PC-9 (cell line): ENCODE measurements at regions not wholly inside any gene's neighbourhood (a gene's known extent, or its start where the extent isn't known, plus 50 kb on each side); places are given as distances from the start of the nearest gene placed in this dataset.

Experiments used
- BruUV-seq: library from RNA; stranded (reverse); fragments of 400-500 nt; replicated peaks from 2 replicates; lab custom pipeline; 2021; lab: Mats Ljungman, UMichigan
- CTCF ChIA-PET: fragments of 300-600 bp; sonication (Branson Sonifier 250); formaldehyde crosslinking; loops from one replicate; lab custom pipeline; 2022; ENCODE audit warnings: antibody characterized with exemption; lab: Charles Lee
- POLR2A ChIA-PET: fragments of 300-600 bp; sonication (Branson Sonifier 250); formaldehyde crosslinking; loops from one replicate; lab custom pipeline; 2022; ENCODE audit warnings: antibody characterized with exemption; ENCODE audit not compliant: unreplicated experiment; lab: Charles Lee
- DNase-seq, 2 experiments: peaks; one replicate each; pipeline versions ENCODE4 v3.0.0 to v3.0.0-alpha.2; 2015 to 2022; ENCODE audit warnings: mixed read lengths in 1 of 2
- H2AFZ ChIP-seq: fragments of 200-600 bp; sonication (generic); 2 replicates; pipeline ENCODE4 v1.8.1; 2017; ENCODE audit warnings: antibody characterized with exemption
- H3F3A ChIP-seq: fragments of 200-600 bp; sonication (generic); 2 replicates; pipeline ENCODE4 v1.8.1; 2017; ENCODE audit warnings: antibody characterized with exemption, mild to moderate bottlenecking, low read depth; ENCODE audit not compliant: insufficient read depth
- H3K27ac ChIP-seq: fragments of 200-600 bp; sonication (generic); 2 replicates; pipeline ENCODE4 v1.6.1; 2016; ENCODE audit warnings: mixed run types
- H3K27me3 ChIP-seq: fragments of 200-600 bp; sonication (generic); 2 replicates; pipeline ENCODE4 v1.6.1; 2016; ENCODE audit warnings: low read depth, mixed run types; ENCODE audit not compliant: insufficient read depth
- H3K36me3 ChIP-seq: fragments of 200-600 bp; sonication (generic); 2 replicates; pipeline ENCODE4 v1.6.1; 2016; ENCODE audit warnings: low read depth, mixed run types
- H3K4me1 ChIP-seq: fragments of 200-600 bp; sonication (generic); replicated peaks from 2 replicates; pipeline ENCODE4 v1.6.1; 2016; ENCODE audit warnings: mixed run types; ENCODE audit not compliant: insufficient read depth
- H3K4me2 ChIP-seq: fragments of 200-600 bp; sonication (generic); 2 replicates; pipeline ENCODE4 v1.6.1; 2017; ENCODE audit warnings: mixed run types
- H3K4me3 ChIP-seq: fragments of 200-600 bp; sonication (generic); 2 replicates; pipeline ENCODE4 v1.6.1; 2016; ENCODE audit warnings: mixed run types
- H3K79me2 ChIP-seq: fragments of 200-600 bp; sonication (generic); 2 replicates; pipeline ENCODE4 v1.6.1; 2017; ENCODE audit warnings: low read depth, mixed run types
- H3K9me2 ChIP-seq: fragments of 200-600 bp; sonication (generic); 2 replicates; pipeline ENCODE4 v1.8.1; 2017; ENCODE audit warnings: mild to moderate bottlenecking; ENCODE audit not compliant: insufficient read depth
- H3K9me3 ChIP-seq: fragments of 200-600 bp; sonication (generic); 2 replicates; pipeline ENCODE4 v1.8.1; 2016; ENCODE audit warnings: low read depth; ENCODE audit not compliant: insufficient read depth
- H4K20me1 ChIP-seq: fragments of 200-600 bp; sonication (generic); 2 replicates; pipeline ENCODE4 v1.8.1; 2017; ENCODE audit not compliant: insufficient read depth
- EZH2 ChIP-seq: fragments of 200-600 bp; sonication (generic); IDR thresholded peaks from 2 replicates; pipeline ENCODE4 v1.8.0; 2017; ENCODE audit warnings: antibody characterized with exemption, low read depth
- intact Hi-C: fragments of 100-400 bp; cut with micrococcal nuclease; formaldehyde crosslinking; loops from one replicate; pipeline ENCODE4 v1.10.0; 2022; ENCODE audit not compliant: unreplicated experiment
- TF ChIP-seq, protein P1 (sequence below): fragments of 200-600 bp; sonication (generic); conservative IDR thresholded peaks from 2 replicates; pipeline ENCODE4 v1.6.1; 2017; ENCODE audit warnings: mixed run types, antibody characterized with exemption, mild to moderate bottlenecking, moderate library complexity

DNA sequence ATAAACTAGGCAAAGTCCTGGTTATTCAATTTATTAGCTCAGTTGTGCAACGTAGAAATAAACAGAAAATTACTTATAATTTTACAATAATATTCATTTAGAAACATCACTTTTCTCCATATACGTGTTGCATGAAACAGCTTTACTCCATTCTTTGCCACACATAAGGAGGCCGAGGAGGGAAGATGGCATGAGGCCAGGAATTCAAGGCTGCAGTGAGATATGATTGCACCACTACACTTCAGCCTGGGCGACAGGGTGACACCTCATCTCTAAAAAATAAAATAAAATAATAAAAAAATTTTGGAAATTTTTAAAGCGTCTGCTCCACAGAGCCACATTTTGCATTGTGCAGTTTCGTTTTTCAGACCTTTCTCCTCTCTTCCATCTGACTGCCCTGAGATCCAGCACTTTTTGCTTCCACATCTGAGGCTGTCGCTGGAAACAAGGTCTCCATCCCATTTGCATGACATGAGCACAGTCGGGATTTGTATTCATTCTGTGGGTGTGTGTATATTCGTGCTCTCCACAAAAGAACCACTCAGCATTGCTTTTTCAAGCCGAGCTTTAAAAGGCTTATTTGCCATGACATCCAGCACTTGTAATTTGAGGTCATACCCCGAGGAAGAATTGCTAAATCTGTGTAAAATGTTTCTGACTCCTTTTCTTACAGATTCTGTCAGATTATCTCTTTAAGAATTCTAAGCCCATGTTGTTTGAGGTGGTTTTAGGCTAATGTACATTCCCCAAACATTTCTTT is 98.6 kb upstream of the MSX2 start:
- H3K9me2 ChIP-seq, result no peaks in the 10 kb centered on the region
- H3K36me3 ChIP-seq, result no peaks in the 10 kb centered on the region
- intact Hi-C loops, result no loop called here
- no peak overlapping the region for H3K27ac ChIP-seq
- H3K27me3 ChIP-seq, result peaks cover 86% of the 10 kb centered on the region
- no peak for DNase-seq
- ChIA-PET CTCF (interaction anchor here (0.7 kb wide), 1 partner anchor 114 kb away, joined by 9 read pairs; no protein-coding TSS in a partner anchor), POLR2A (no interaction called here)
- TF ChIP-seq, protein P1, sequence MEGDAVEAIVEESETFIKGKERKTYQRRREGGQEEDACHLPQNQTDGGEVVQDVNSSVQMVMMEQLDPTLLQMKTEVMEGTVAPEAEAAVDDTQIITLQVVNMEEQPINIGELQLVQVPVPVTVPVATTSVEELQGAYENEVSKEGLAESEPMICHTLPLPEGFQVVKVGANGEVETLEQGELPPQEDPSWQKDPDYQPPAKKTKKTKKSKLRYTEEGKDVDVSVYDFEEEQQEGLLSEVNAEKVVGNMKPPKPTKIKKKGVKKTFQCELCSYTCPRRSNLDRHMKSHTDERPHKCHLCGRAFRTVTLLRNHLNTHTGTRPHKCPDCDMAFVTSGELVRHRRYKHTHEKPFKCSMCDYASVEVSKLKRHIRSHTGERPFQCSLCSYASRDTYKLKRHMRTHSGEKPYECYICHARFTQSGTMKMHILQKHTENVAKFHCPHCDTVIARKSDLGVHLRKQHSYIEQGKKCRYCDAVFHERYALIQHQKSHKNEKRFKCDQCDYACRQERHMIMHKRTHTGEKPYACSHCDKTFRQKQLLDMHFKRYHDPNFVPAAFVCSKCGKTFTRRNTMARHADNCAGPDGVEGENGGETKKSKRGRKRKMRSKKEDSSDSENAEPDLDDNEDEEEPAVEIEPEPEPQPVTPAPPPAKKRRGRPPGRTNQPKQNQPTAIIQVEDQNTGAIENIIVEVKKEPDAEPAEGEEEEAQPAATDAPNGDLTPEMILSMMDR, result no peak
- no peak for TF ChIP-seq EZH2
- no peaks in the 10 kb centered on the region for H3K79me2 ChIP-seq
- H3K4me2 ChIP-seq, result no peak overlapping the region
- H3F3A ChIP-seq, result no peaks in the 10 kb centered on the region
- no peak overlapping the region for H2AFZ ChIP-seq
- H3K9me3 ChIP-seq, result no peaks in the 10 kb centered on the region
- no peaks in the 10 kb centered on the region for H3K4me1 ChIP-seq
- no TSS peak for BruUV-seq
- H4K20me1 ChIP-seq, result no peaks in the 10 kb centered on the region
- no peak overlapping the region for H3K4me3 ChIP-seq

DNA sequence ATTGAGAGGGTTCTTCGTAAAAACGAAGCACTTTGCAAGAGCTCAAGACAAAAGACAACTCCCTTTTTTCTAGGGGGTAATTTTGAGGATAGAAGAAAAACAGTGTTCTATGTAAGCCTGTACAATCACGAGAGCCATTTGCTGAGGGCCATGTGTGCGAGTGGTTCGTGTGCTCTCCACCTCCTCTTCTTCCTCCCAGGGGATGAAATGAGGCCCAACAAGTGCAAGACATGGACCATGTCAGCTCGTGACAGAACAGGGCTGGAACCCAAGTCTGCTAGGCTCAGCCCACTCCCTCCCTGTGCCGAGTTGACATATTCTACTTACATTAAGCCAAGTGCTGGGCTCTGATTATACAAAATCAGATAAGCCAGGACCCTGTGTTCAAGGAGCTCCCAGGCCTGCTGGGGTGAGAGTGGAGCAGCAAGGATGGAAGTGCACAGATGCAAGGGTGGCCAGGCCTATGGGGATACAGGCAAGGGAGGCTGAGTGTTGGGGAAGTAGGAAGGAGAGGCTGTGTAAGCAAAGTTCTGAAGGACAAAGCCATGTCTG is 97.9 kb upstream of the MSX2 start:
- H3F3A ChIP-seq, result no peaks in the 10 kb centered on the region
- H3K9me3 ChIP-seq, result no peaks in the 10 kb centered on the region
- H3K36me3 ChIP-seq, result no peaks in the 10 kb centered on the region
- no peak overlapping the region for H2AFZ ChIP-seq
- H3K79me2 ChIP-seq, result no peaks in the 10 kb centered on the region
- H3K27ac ChIP-seq, result no peak overlapping the region
- no peak for TF ChIP-seq EZH2
- TF ChIP-seq, protein P1, result no peak
- H3K27me3 ChIP-seq, result peaks cover 83% of the 10 kb centered on the region
- H3K4me1 ChIP-seq, result no peaks in the 10 kb centered on the region
- BruUV-seq, result no TSS peak
- CTCF ChIA-PET, result no interaction called here
- no peak overlapping the region for H3K4me3 ChIP-seq
- POLR2A ChIA-PET, result no interaction called here
- H4K20me1 ChIP-seq, result no peaks in the 10 kb centered on the region
- no peak for DNase-seq
- H3K9me2 ChIP-seq, result no peaks in the 10 kb centered on the region
- intact Hi-C loops, result no loop called here
- H3K4me2 ChIP-seq, result no peak overlapping the region

DNA sequence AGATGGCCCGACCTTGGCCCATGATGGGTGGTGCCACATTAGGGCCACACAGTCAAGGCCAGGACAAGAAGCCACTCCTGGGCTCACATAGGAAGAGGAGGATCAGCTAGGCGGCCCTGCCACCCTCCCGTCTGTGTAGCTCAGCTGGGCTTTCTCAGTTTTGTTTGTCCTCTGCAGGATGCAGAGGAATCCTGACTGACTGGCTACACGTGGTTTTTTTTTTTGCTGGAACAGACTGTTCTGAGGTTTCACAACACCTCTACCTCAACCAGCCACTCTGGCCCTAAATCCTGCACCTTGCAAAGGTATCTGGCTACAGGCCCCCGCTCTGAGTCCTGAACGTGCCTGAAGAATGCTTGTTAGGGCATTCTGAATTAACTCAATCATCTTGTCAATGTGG is 88.3 kb upstream of the MSX2 start:
- H3K4me3 ChIP-seq, result no peak overlapping the region
- DNase-seq, result peak in 1 of 2 experiments; percentile 49
- no peaks in the 10 kb centered on the region for H3K4me1 ChIP-seq
- H3K36me3 ChIP-seq, result no peaks in the 10 kb centered on the region
- H3K27ac ChIP-seq, result no peak overlapping the region
- ChIA-PET CTCF (no interaction called here), POLR2A (no interaction called here)
- no peaks in the 10 kb centered on the region for H3F3A ChIP-seq
- no peaks in the 10 kb centered on the region for H3K9me2 ChIP-seq
- H3K27me3 ChIP-seq, result peaks cover 74% of the 10 kb centered on the region
- no peaks in the 10 kb centered on the region for H3K9me3 ChIP-seq
- intact Hi-C loops, result no loop called here
- no peaks in the 10 kb centered on the region for H4K20me1 ChIP-seq
- H3K4me2 ChIP-seq, result no peak overlapping the region
- no TSS peak for BruUV-seq
- H2AFZ ChIP-seq, result no peak overlapping the region
- TF ChIP-seq, protein P1, result no peak
- TF ChIP-seq EZH2, result no peak
- no peaks in the 10 kb centered on the region for H3K79me2 ChIP-seq
